ENCODE measurements at regions not wholly inside any gene's neighbourhood (a gene's known extent, or its start where the extent isn't known, plus 50 kb on each side); places are given as distances from the start of the nearest gene placed in this dataset.
"Not testable (repeated sequence)": the region's sequence is repeated elsewhere in the genome, so short reads cannot be mapped to it uniquely, and the experiment has no call there.

DNA sequence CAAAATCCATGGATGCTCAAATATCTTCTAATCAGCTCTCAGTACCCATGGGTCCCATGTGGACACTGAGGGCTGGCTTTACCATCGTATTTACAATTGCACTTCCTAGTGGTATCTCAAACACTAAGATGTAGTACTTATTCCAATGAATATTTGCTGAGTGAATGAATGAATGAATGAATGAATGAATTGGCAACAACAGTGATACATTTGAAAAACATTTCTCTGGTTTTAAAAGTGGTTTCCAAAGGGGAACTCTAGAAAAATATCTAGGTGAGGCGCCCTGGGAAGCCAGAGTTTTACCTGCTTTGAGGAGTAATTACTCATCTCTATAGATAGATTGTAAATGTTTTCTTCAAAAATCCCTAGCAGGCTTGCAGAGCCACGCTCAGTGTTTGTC is 76.6 kb downstream of the CYTL1 start:
- no peak overlapping the region for H3K9ac ChIP-seq (ENCODE audit: low read length)

DNA sequence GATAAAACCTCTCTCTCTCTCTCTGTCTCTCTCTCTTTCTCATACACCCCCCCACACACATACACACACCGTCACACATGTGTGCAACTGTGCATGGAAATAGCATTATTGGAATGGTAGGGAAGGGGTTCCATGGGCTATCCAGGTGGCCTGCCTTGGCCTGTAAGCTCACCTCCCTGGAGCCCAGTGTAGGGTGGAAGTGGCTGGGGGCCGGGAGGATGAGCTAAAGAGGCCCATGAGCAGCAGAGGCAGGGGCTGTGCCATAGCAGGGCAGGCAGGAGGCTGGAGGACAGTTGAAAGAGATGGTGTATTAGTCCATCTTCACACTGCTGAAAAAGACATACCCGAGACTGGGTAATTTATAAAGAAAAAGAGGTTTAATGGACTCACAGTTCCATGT is 74.2 kb downstream of the CYTL1 start:
- H3K27ac ChIP-seq (ENCODE audit: low read length): no peak overlapping the region
- H3K36me3 ChIP-seq (ENCODE audit: control insufficient read depth, low read depth, low read length): no peaks in the 10 kb centered on the region
- H3K4me3 ChIP-seq (ENCODE audit: low read length): no peak overlapping the region
- no peak overlapping the region for H3K9ac ChIP-seq (ENCODE audit: low read length)
- no peaks in the 10 kb centered on the region for H3K4me1 ChIP-seq (ENCODE audit: control insufficient read depth, low read depth, low read length)
- H3K9me3 ChIP-seq (ENCODE audit: control insufficient read depth, low read depth, low read length): no peaks in the 10 kb centered on the region
- no peaks in the 10 kb centered on the region for H3K27me3 ChIP-seq (ENCODE audit: control insufficient read depth, insufficient read depth, low read length)

More for the DNA sequence above, 76.6 kb downstream of the CYTL1 start:
- no peak overlapping the region for H3K27ac ChIP-seq (ENCODE audit: low read length)
- no peaks in the 10 kb centered on the region for H3K27me3 ChIP-seq (ENCODE audit: control insufficient read depth, insufficient read depth, low read length)
- no peaks in the 10 kb centered on the region for H3K4me1 ChIP-seq (ENCODE audit: control insufficient read depth, low read depth, low read length)
- no peaks in the 10 kb centered on the region for H3K36me3 ChIP-seq (ENCODE audit: control insufficient read depth, low read depth, low read length)
- no peak overlapping the region for H3K4me3 ChIP-seq (ENCODE audit: low read length)
- no peaks in the 10 kb centered on the region for H3K9me3 ChIP-seq (ENCODE audit: control insufficient read depth, low read depth, low read length)

DNA sequence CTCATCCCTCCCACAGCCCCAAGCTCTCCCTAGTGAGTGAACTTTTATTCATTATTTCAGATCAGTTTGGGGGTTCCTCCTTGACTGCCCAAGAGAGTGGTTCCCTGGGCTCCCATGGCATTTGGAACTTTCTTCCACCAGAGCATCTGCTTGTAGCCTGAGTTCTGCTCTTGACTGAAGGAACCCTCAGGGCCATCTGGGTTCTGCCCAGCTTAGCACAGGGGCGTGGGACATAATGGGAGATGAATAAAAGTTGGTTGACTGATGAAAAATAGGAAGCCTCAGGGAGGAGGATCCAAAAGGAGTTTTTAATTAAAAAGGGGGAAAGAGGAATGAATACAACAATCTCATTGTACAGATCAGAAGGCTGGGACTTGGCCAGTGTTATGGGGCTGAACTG is 73.4 kb downstream of the CYTL1 start:
- Histone ChIP-seq H3K9me3 (ENCODE audit: control insufficient read depth, low read depth, low read length) (no peaks in the 10 kb centered on the region), H3K4me3 (ENCODE audit: low read length) (no peak overlapping the region), H3K9ac (ENCODE audit: low read length) (no peak overlapping the region), H3K27me3 (ENCODE audit: control insufficient read depth, insufficient read depth, low read length) (no peaks in the 10 kb centered on the region), H3K27ac (ENCODE audit: low read length) (no peak overlapping the region), H3K4me1 (ENCODE audit: control insufficient read depth, low read depth, low read length) (no peaks in the 10 kb centered on the region), H3K36me3 (ENCODE audit: control insufficient read depth, low read depth, low read length) (no peaks in the 10 kb centered on the region)

DNA sequence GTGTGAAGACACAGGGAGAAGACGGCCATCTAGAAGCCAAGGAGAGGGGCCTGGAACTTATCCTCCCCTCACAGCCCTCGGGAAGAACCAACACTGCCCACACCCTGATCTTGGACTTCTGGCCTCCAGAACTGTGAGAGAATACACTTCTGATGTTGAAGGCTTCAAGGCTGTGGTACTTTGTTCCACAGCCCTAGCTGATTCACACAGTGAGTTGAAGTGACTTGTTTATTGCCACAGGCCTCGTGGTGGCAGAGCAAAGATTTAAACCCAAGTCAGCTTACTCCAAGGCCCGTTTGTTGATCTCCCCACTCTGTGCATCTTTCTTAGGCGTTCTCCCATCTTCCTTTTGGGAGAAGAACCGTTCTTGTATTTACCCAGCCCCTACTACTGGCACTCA is 72.8 kb downstream of the CYTL1 start:
- H3K36me3 ChIP-seq (ENCODE audit: control insufficient read depth, low read depth, low read length): no peaks in the 10 kb centered on the region
- H3K9ac ChIP-seq (ENCODE audit: low read length): no peak overlapping the region
- no peak overlapping the region for H3K4me3 ChIP-seq (ENCODE audit: low read length)
- no peaks in the 10 kb centered on the region for H3K27me3 ChIP-seq (ENCODE audit: control insufficient read depth, insufficient read depth, low read length)
- no peaks in the 10 kb centered on the region for H3K4me1 ChIP-seq (ENCODE audit: control insufficient read depth, low read depth, low read length)
- H3K9me3 ChIP-seq (ENCODE audit: control insufficient read depth, low read depth, low read length): no peaks in the 10 kb centered on the region
- H3K27ac ChIP-seq (ENCODE audit: low read length): no peak overlapping the region

DNA sequence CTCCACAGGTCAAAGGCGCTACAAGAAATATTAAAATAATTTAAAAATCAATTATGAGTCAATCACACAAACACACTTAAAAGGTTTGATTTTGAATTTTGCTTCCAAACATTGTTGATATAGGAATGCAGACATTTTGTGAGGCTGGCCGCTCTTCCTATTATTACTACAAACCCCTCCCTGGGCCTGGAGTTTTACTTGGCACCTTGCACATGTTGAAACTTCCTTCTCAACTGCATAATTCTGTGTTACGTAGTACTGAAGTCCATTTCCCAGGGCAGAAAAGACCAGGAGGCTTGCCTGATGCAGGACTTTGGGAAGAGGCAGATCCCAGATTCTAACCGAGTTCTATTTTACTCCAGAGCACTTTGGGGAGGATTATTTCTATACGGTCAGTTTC is 71.5 kb downstream of the CYTL1 start:
- H3K36me3 ChIP-seq (ENCODE audit: control insufficient read depth, low read depth, low read length): no peaks in the 10 kb centered on the region
- H3K9ac ChIP-seq (ENCODE audit: low read length): no peak overlapping the region
- no peak overlapping the region for H3K27ac ChIP-seq (ENCODE audit: low read length)
- no peaks in the 10 kb centered on the region for H3K27me3 ChIP-seq (ENCODE audit: control insufficient read depth, insufficient read depth, low read length)
- no peaks in the 10 kb centered on the region for H3K4me1 ChIP-seq (ENCODE audit: control insufficient read depth, low read depth, low read length)
- no peaks in the 10 kb centered on the region for H3K9me3 ChIP-seq (ENCODE audit: control insufficient read depth, low read depth, low read length)
- no peak overlapping the region for H3K4me3 ChIP-seq (ENCODE audit: low read length)

DNA sequence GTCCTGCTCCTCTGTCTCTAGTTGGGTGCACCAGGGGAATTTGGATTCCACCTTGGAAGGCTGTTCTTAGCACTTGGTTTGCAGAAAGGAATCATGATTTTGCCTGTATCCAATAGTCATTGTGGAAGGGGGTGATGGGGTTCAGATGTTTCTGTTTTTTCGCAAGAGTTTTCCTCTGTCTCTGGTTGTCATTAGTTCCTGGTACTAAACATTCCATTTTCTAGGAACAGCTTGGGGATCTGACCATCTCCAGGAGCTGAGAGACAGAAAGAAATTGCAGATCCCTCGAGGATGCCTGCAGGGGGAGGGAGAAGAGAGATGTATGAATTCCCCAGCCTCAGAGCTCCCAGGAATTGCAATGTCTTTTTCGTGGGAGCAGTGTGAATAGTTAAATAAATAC is 70.9 kb downstream of the CYTL1 start:
- H3K9me3 ChIP-seq (ENCODE audit: control insufficient read depth, low read depth, low read length): peaks cover 5% of the 10 kb centered on the region
- no peak overlapping the region for H3K4me3 ChIP-seq (ENCODE audit: low read length)
- H3K36me3 ChIP-seq (ENCODE audit: control insufficient read depth, low read depth, low read length): no peaks in the 10 kb centered on the region
- no peak overlapping the region for H3K27ac ChIP-seq (ENCODE audit: low read length)
- no peaks in the 10 kb centered on the region for H3K4me1 ChIP-seq (ENCODE audit: control insufficient read depth, low read depth, low read length)
- no peaks in the 10 kb centered on the region for H3K27me3 ChIP-seq (ENCODE audit: control insufficient read depth, insufficient read depth, low read length)
- H3K9ac ChIP-seq (ENCODE audit: low read length): no peak overlapping the region

DNA sequence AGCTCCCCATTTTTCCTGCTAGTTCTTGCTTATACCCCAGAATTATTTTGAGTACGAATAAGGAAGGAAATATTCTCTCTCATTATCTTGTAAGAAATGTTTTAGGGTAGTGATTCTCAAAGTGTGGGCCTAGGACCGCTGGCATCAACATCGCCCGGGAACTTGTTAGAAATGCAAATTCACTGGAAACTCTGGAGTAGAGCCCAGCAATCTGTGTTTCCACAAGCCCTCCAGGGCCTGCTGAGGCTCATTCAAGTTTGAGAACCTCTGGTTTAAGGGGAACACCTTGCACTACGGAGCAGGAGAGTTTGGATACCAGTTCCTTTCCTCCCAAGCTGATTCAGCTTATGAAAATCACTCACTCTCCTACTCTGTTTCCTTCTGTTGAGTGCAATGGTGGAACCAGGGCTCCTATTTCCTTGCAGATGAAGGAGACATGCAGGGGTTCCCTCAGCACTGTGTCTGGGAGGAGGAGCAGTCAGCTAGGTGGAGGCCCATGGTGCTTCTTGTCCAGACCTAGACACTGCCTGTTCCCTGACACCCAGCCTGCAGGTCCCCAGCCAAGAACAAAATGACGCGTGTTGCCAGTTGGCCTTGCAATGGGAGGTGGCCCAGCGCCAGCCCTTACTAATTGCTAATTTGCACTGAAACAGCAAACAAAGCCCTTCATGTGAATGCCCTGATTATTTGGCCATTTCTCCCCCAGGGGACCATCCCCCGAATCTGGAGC is 68.5 kb downstream of the CYTL1 start:
- Histone ChIP-seq H3K9me3 (ENCODE audit: control insufficient read depth, low read depth, low read length) (peaks cover 5% of the 10 kb centered on the region), H3K27ac (ENCODE audit: low read length) (no peak overlapping the region), H3K4me3 (ENCODE audit: low read length) (no peak overlapping the region), H3K27me3 (ENCODE audit: control insufficient read depth, insufficient read depth, low read length) (no peaks in the 10 kb centered on the region), H3K36me3 (ENCODE audit: control insufficient read depth, low read depth, low read length) (no peaks in the 10 kb centered on the region), H3K4me1 (ENCODE audit: control insufficient read depth, low read depth, low read length) (no peaks in the 10 kb centered on the region), H3K9ac (ENCODE audit: low read length) (no peak overlapping the region)

DNA sequence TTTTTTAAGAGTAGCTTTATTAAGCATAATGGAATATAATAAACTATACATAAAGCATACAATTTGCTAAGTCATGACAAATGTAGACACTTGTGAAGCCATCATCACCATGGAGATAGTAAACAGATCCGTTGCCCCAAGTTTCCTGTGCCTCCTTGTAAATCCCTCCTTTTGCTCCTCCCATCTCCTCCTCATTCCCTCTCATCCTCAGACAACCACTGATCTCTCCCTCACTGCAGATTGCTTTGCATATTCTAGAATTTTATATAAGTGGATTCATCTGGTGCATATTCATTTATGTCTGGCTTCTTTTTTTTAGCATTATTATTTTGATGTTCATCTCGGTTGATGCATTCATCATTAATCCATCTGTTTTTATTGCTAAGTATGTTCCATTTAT is 67.0 kb downstream of the CYTL1 start:
- H3K27ac ChIP-seq (ENCODE audit: low read length): no peak overlapping the region
- no peak overlapping the region for H3K4me3 ChIP-seq (ENCODE audit: low read length)
- no peaks in the 10 kb centered on the region for H3K27me3 ChIP-seq (ENCODE audit: control insufficient read depth, insufficient read depth, low read length)
- no peak overlapping the region for H3K9ac ChIP-seq (ENCODE audit: low read length)
- no peaks in the 10 kb centered on the region for H3K4me1 ChIP-seq (ENCODE audit: control insufficient read depth, low read depth, low read length)
- H3K36me3 ChIP-seq (ENCODE audit: control insufficient read depth, low read depth, low read length): no peaks in the 10 kb centered on the region
- peaks cover 5% of the 10 kb centered on the region for H3K9me3 ChIP-seq (ENCODE audit: control insufficient read depth, low read depth, low read length)

DNA sequence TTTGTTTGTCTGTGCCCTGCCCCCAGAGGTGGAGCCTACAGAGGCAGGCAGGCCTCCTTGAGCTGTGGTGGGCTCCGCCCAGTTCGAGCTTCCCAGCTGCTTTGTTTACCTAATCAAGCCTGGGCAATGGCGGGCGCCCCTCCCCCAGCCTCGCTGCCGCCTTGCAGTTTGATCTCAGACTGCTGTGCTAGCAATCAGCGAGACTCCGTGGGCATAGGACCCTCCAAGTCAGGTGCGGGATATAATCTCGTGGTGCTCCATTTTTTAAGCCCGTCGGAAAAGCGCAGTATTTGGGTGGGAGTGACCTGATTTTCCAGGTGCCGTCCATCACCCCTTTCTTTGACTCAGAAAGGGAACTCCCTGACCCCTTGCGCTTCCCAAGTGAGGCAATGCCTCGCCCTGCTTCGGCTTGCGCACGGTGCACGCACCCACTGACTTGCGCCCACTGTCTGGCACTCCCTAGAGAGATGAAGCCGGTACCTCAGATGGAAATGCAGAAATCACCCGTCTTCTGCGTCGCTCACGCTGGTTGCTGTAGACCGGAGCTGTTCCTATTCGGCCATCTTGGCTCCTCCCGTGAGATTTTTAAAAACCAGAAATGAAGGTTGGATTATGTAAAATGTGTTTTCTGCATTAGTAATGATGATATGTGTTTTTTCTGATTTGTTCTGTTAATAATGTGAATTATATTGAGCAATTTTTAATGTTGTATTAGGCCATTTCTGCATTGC is 59.7 kb downstream of the CYTL1 start:
- H3K9ac ChIP-seq (ENCODE audit: low read length); H3K27ac ChIP-seq (ENCODE audit: low read length): not testable (repeated sequence)
- H3K4me3 ChIP-seq (ENCODE audit: low read length): peak overlapping the region; percentile 21

DNA sequence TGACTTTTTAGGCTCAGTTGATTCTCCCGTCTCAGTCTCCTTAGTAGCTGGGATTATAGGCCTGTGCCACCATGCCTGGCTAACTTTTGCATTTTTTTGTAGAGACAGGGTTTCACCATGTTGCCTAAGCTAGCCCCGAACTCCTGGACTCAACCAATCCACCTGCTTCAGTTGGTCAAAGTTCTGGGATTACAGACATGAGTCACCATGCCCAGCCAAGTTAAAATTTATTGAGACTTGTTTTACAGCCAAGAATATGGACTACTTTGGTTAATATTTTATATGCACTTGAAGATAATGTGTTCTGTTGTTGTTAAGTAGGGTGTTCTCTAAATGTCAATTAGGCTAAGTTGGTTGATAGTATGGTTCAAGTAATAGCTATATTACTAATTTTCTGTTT is 58.7 kb downstream of the CYTL1 start:
- Histone ChIP-seq H3K9me3 (ENCODE audit: control insufficient read depth, low read depth, low read length) (peaks cover 20% of the 10 kb centered on the region), H3K27me3 (ENCODE audit: control insufficient read depth, insufficient read depth, low read length) (no peaks in the 10 kb centered on the region), H3K36me3 (ENCODE audit: control insufficient read depth, low read depth, low read length) (no peaks in the 10 kb centered on the region), H3K27ac (ENCODE audit: low read length) (no peak overlapping the region), H3K9ac (ENCODE audit: low read length) (no peak overlapping the region), H3K4me1 (ENCODE audit: control insufficient read depth, low read depth, low read length) (no peaks in the 10 kb centered on the region), H3K4me3 (ENCODE audit: low read length) (no peak overlapping the region)

More for the DNA sequence above, 59.7 kb downstream of the CYTL1 start:
- peaks cover 20% of the 10 kb centered on the region for H3K9me3 ChIP-seq (ENCODE audit: control insufficient read depth, low read depth, low read length)
- H3K4me1 ChIP-seq (ENCODE audit: control insufficient read depth, low read depth, low read length); H3K27me3 ChIP-seq (ENCODE audit: control insufficient read depth, insufficient read depth, low read length); H3K36me3 ChIP-seq (ENCODE audit: control insufficient read depth, low read depth, low read length): not testable (repeated sequence)

DNA sequence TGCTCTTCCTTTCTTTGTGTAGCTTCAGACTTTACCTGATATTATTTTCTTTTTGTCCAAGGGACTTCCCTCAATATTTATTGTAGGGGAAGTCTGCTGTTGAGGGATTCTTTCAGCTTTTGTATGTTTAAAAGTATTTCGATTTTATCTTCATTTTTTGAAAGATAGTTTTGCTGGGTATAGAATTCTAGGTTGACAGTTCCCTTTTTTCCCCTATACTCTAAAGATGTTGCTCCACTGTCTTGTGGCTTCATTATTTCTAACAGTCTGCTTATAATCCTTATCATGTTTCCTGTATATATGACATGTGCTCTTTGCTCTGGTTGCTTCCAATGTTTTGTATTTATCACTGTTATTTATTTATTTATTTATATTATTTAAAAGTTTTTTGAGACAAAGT is 57.3 kb downstream of the CYTL1 start:
- no peaks in the 10 kb centered on the region for H3K36me3 ChIP-seq (ENCODE audit: control insufficient read depth, low read depth, low read length)
- H3K9me3 ChIP-seq (ENCODE audit: control insufficient read depth, low read depth, low read length): peaks cover 20% of the 10 kb centered on the region
- H3K4me3 ChIP-seq (ENCODE audit: low read length): no peak overlapping the region
- H3K27me3 ChIP-seq (ENCODE audit: control insufficient read depth, insufficient read depth, low read length): no peaks in the 10 kb centered on the region
- H3K4me1 ChIP-seq (ENCODE audit: control insufficient read depth, low read depth, low read length): no peaks in the 10 kb centered on the region
- H3K9ac ChIP-seq (ENCODE audit: low read length): no peak overlapping the region
- no peak overlapping the region for H3K27ac ChIP-seq (ENCODE audit: low read length)

DNA sequence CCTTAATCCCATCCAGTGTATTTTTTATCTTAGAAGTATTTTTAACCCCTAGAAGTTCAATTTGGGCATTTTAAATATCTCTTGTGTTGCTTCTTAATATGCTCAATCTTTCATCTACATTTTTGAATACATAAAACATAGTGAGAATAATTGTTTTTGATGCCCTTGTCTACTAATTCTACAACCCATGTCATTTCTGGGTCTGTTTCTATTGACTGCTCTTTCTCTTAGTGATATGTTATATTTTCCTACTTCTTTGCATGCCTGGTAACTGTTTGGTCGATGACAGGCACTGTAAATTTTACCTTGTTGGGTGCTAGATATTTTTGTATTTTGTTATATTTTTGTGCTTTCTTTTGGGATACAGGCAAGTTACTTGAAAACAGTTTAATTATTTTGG is 56.3 kb downstream of the CYTL1 start:
- Histone ChIP-seq H3K27ac (ENCODE audit: low read length) (no peak overlapping the region), H3K4me3 (ENCODE audit: low read length) (no peak overlapping the region), H3K9me3 (ENCODE audit: control insufficient read depth, low read depth, low read length) (peaks cover 20% of the 10 kb centered on the region), H3K36me3 (ENCODE audit: control insufficient read depth, low read depth, low read length) (no peaks in the 10 kb centered on the region), H3K4me1 (ENCODE audit: control insufficient read depth, low read depth, low read length) (no peaks in the 10 kb centered on the region), H3K27me3 (ENCODE audit: control insufficient read depth, insufficient read depth, low read length) (no peaks in the 10 kb centered on the region), H3K9ac (ENCODE audit: low read length) (no peak overlapping the region)

All from iPS-18a (cell line).